ENCODE measurements at regions not wholly inside any gene's neighbourhood (a gene's known extent, or its start where the extent isn't known, plus 50 kb on each side); places are given as distances from the start of the nearest gene placed in this dataset.

DNA sequence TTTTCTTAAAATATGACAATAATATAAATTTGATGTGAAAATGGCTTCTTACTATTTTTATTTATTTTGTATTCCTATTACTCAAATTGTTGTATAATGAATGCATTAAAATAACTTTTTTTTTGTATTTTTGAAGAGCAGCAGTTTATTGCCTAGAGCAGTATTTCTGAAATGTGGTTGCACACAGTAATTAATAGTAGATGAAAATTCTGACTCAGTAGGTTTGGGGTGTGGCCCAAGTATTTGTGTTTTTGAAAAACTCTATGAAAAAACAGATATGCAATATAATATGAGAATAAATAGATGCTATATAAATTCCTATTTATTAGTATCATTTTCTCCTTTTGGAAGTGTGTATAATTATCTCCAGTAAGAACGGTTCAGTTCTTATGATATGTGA lies 2225.3 kb upstream of the C9orf72 start:
- no peaks in the 10 kb centered on the region for H3K4me1 ChIP-seq
- H3K27ac ChIP-seq: no peak overlapping the region
- no peak overlapping the region for H3K4me3 ChIP-seq
- 77 to 89% methylated on average over 1 of the region's 1 CpG for WGBS, 2 donors
- intact Hi-C loops (cut with DNase I): no loop called here
- no peaks in the 10 kb centered on the region for H3K27me3 ChIP-seq
- no peak for DNase-seq
- no peaks in the 10 kb centered on the region for H3K36me3 ChIP-seq
- no peak for ATAC-seq
- no peaks in the 10 kb centered on the region for H3K9me3 ChIP-seq
- TF ChIP-seq, protein P1, sequence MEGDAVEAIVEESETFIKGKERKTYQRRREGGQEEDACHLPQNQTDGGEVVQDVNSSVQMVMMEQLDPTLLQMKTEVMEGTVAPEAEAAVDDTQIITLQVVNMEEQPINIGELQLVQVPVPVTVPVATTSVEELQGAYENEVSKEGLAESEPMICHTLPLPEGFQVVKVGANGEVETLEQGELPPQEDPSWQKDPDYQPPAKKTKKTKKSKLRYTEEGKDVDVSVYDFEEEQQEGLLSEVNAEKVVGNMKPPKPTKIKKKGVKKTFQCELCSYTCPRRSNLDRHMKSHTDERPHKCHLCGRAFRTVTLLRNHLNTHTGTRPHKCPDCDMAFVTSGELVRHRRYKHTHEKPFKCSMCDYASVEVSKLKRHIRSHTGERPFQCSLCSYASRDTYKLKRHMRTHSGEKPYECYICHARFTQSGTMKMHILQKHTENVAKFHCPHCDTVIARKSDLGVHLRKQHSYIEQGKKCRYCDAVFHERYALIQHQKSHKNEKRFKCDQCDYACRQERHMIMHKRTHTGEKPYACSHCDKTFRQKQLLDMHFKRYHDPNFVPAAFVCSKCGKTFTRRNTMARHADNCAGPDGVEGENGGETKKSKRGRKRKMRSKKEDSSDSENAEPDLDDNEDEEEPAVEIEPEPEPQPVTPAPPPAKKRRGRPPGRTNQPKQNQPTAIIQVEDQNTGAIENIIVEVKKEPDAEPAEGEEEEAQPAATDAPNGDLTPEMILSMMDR (IDR thresholded peaks at IDR 0.05): no peak

DNA sequence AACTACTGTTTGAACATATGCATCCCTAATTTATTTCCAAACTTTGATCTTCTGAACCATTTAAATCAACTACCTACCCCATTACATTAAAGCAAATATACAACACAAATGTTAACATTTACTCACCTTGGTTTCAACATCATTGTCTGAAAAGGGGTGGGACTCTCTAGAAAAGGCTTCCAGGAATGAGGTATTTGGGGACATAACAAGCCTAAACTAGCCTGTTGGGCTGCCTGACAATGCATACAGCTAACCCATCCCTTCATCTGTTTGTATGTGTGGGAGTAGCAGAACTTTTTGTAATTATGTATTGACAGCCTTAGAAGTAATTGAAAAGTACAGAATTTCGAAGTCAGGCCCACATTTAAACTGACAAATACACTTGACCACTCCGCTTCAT lies 2225.9 kb upstream of the C9orf72 start:
- intact Hi-C loops (cut with DNase I): no loop called here
- DNase-seq (no peak), ATAC-seq (no peak)
- TF ChIP-seq, protein P1 (IDR thresholded peaks at IDR 0.05): no peak
- no peaks in the 10 kb centered on the region for H3K36me3 ChIP-seq
- H3K9me3 ChIP-seq: no peaks in the 10 kb centered on the region
- no peak overlapping the region for H3K27ac ChIP-seq
- WGBS, 2 donors: 72 to 78% methylated on average over 2 of the region's 2 CpGs
- no peak overlapping the region for H3K4me3 ChIP-seq
- no peaks in the 10 kb centered on the region for H3K27me3 ChIP-seq
- no peaks in the 10 kb centered on the region for H3K4me1 ChIP-seq

DNA sequence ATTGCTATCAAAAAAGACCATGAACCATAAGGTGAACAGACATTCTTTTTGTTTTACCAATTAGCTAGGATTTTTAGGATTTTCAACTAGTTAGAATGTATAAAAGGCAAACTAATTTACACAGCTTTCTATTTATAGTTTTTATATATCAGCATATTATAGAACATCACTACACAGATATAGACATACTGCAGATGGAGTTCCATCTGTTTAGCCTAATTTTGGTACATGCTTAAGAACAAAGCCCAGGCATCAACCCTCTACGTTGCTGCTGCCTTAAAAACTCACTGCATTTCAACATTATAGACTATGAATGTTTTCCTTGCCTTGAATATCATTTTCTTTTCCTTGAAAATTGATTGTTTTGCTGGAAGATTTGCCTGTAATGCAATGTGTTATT lies 2227.5 kb upstream of the C9orf72 start:
- ATAC-seq: no peak
- intact Hi-C loops (cut with DNase I): loop anchor here in 1 of 10 donors (10.0 kb wide), 1 partner anchor 54 kb away; no protein-coding TSS in a partner anchor
- WGBS, 2 donors: 38 to 44% methylated on average over 1 of the region's 1 CpG
- no peak overlapping the region for H3K4me3 ChIP-seq
- no peaks in the 10 kb centered on the region for H3K9me3 ChIP-seq
- TF ChIP-seq, protein P1 (IDR thresholded peaks at IDR 0.05): no peak
- H3K27ac ChIP-seq: no peak overlapping the region
- no peaks in the 10 kb centered on the region for H3K36me3 ChIP-seq
- no peaks in the 10 kb centered on the region for H3K27me3 ChIP-seq
- H3K4me1 ChIP-seq: no peaks in the 10 kb centered on the region
- no peak for DNase-seq

DNA sequence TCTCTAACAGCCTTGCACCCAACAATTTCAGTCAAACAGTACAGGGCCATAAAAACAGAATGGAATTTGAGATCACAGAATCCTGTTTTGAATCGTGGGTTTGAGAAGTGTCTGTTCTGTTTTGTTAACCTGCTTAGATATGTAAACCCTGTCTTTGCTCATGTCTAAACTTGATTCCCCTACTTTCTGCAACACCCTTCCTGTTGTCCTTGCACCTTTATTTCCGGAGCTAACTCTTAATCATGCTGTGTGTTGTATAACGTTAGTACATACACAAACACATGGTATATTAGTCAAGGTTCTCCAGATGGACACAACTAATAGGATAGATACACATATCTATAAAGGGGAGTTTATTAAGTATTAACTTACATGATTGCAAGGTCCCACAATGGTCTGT lies 2229.2 kb upstream of the C9orf72 start:
- Histone ChIP-seq H3K27me3 (no peaks in the 10 kb centered on the region), H3K9me3 (peaks cover 0 to 4% (median 0%) of the 10 kb centered on the region in 11 donors), H3K27ac (no peak overlapping the region), H3K4me1 (no peaks in the 10 kb centered on the region), H3K36me3 (no peaks in the 10 kb centered on the region), H3K4me3 (no peak overlapping the region)
- WGBS, 2 donors: 65 to 70% methylated on average over 3 of the region's 3 CpGs
- TF ChIP-seq, protein P1 (IDR thresholded peaks at IDR 0.05): no peak
- ATAC-seq (no peak), DNase-seq (no peak)
- intact Hi-C loops (cut with DNase I): loop anchor here in 1 of 10 donors (10.0 kb wide), 1 partner anchor 52 kb away; no protein-coding TSS in a partner anchor
